CD4-positive, CD25-positive, alpha-beta regulatory T cell (primary cell): ENCODE measurements at regions not wholly inside any gene's neighbourhood (a gene's known extent, or its start where the extent isn't known, plus 50 kb on each side); places are given as distances from the start of the nearest gene placed in this dataset.

Experiments
- ATAC-seq, 2 donors: fragments of 150-1000 bp; cut with Tn5 transposase; one replicate each; pipeline ENCODE4 v1.10.0; 2021; ENCODE audit warnings: low read depth in 2 of 2, moderate number of reproducible peaks in 2 of 2, moderate library complexity in 1 of 2
- DNase-seq, 3 donors: peaks; one replicate each; pipeline versions ENCODE4 v3.0.0 to v3.0.0-alpha.2; 2012 to 2022; ENCODE audit warnings: mixed read lengths in 1 of 3
- H3K27ac ChIP-seq: one replicate; pipeline ENCODE4 v1.7.0; 2013; ENCODE audit warnings: mild to moderate bottlenecking, low read length; ENCODE audit not compliant: insufficient read depth, poor library complexity, severe bottlenecking
- H3K27me3 ChIP-seq: one replicate; pipeline ENCODE4 v1.7.0; 2013; ENCODE audit warnings: low read length; ENCODE audit not compliant: control insufficient read depth, insufficient read depth
- H3K36me3 ChIP-seq: one replicate; pipeline ENCODE4 v1.7.0; 2013; ENCODE audit warnings: mild to moderate bottlenecking, low read length, moderate library complexity; ENCODE audit not compliant: control insufficient read depth, insufficient read depth
- H3K4me1 ChIP-seq: 2 replicates; pipeline ENCODE4 v1.7.0; 2013; ENCODE audit warnings: mild to moderate bottlenecking, low read length; ENCODE audit not compliant: insufficient read depth, control insufficient read depth, poor library complexity, severe bottlenecking
- H3K4me3 ChIP-seq: one replicate; pipeline ENCODE4 v1.7.0; 2013; ENCODE audit warnings: low read depth, mild to moderate bottlenecking, low read length, moderate library complexity
- H3K9me3 ChIP-seq, 2 experiments: 1 replicate in 1 of 2; 2 replicates in 1 of 2; pipeline ENCODE4 v1.7.0; 2013; ENCODE audit warnings: low read length in 2 of 2, mild to moderate bottlenecking in 1 of 2, moderate library complexity in 1 of 2; ENCODE audit not compliant: control insufficient read depth in 2 of 2
- H3K27ac Mint-ChIP-seq, 3 donors: one replicate each; pipeline ENCODE4 v1.8.0; 2020 to 2022; ENCODE audit warnings: mild to moderate bottlenecking in 3 of 3, mixed read lengths in 3 of 3, moderate library complexity in 2 of 3
- H3K27me3 Mint-ChIP-seq: one replicate; pipeline ENCODE4 v1.8.0; 2022; ENCODE audit warnings: mild to moderate bottlenecking, mixed read lengths
- H3K36me3 Mint-ChIP-seq: one replicate; pipeline ENCODE4 v1.8.0; 2020; ENCODE audit warnings: mixed read lengths
- H3K4me1 Mint-ChIP-seq, 4 donors: one replicate each; pipeline ENCODE4 v1.8.0; 2020 to 2022; ENCODE audit warnings: mixed read lengths in 4 of 4, mild to moderate bottlenecking in 1 of 4
- H3K4me3 Mint-ChIP-seq, 4 donors: one replicate each; pipeline ENCODE4 v1.8.0; 2020 to 2022; ENCODE audit warnings: mild to moderate bottlenecking in 4 of 4, mixed read lengths in 4 of 4, moderate library complexity in 3 of 4
- H3K9me3 Mint-ChIP-seq, 7 donors: one replicate each; pipeline ENCODE4 v1.8.0; 2020 to 2022; ENCODE audit warnings: mixed read lengths in 7 of 7, mild to moderate bottlenecking in 3 of 7, moderate library complexity in 2 of 7

- DNase-seq = no peak
- H3K9me3 Mint-ChIP-seq = peaks cover 0 to 12% (median 5%) of the 10 kb centered on the region in 7 donors
- no peaks in the 10 kb centered on the region for H3K27me3 Mint-ChIP-seq
- H3K4me1 ChIP-seq = no peaks in the 10 kb centered on the region
- no peaks in the 10 kb centered on the region for H3K27me3 ChIP-seq
- ATAC-seq = no peak
- H3K27ac ChIP-seq = no peak overlapping the region
- no peaks in the 10 kb centered on the region for H3K4me1 Mint-ChIP-seq
- H3K9me3 ChIP-seq = peaks cover 0 to 5% of the 10 kb centered on the region in 2 experiments
- no peak overlapping the region for H3K4me3 Mint-ChIP-seq
- no peak overlapping the region for H3K4me3 ChIP-seq
- H3K36me3 ChIP-seq = no peaks in the 10 kb centered on the region
- no peaks in the 10 kb centered on the region for H3K36me3 Mint-ChIP-seq
- H3K27ac Mint-ChIP-seq = no peak overlapping the region
Observed at GRCh38 chr1:191831572-191831971, 326.7 kb upstream of the RGS18 start.

DNA sequence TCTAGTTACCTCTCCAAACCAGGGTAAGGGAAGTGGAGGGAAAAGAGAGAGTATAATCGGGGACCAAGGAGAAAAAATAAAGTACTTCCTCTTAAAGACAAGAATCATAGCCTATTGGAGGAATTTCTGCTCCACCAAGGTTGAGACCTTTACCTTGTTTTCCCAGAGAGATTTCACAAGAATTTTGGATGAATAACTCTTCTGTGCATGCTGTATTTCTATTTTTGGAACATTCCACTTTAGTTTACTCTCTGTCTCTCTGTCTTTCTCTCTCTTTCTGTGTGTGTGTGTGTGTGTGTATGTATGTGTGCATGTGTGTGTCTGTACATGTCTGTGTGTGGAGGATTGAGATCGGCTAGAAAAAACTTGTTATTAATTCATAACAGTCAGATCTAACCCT lies 318.4 kb upstream of the RGS18 start:
- no peaks in the 10 kb centered on the region for H3K27me3 Mint-ChIP-seq
- no peak overlapping the region for H3K4me3 ChIP-seq
- peaks cover 2 to 17% (median 3%) of the 10 kb centered on the region in 7 donors for H3K9me3 Mint-ChIP-seq
- H3K4me1 Mint-ChIP-seq = no peaks in the 10 kb centered on the region
- no peak for DNase-seq
- H3K9me3 ChIP-seq = no peaks in the 10 kb centered on the region
- H3K27me3 ChIP-seq = no peaks in the 10 kb centered on the region
- no peak overlapping the region for H3K27ac Mint-ChIP-seq
- no peaks in the 10 kb centered on the region for H3K36me3 ChIP-seq
- no peak overlapping the region for H3K4me3 Mint-ChIP-seq
- ATAC-seq = no peak
- no peak overlapping the region for H3K27ac ChIP-seq
- no peaks in the 10 kb centered on the region for H3K4me1 ChIP-seq
- H3K36me3 Mint-ChIP-seq = no peaks in the 10 kb centered on the region

- Histone ChIP-seq H3K36me3 (no peaks in the 10 kb centered on the region), H3K27ac (no peak overlapping the region), H3K9me3 (no peaks in the 10 kb centered on the region), H3K4me3 (no peak overlapping the region), H3K4me1 (no peaks in the 10 kb centered on the region), H3K27me3 (no peaks in the 10 kb centered on the region)
- H3K4me1 Mint-ChIP-seq = no peaks in the 10 kb centered on the region
- no peak for DNase-seq
- H3K4me3 Mint-ChIP-seq = no peak overlapping the region
- H3K27ac Mint-ChIP-seq = no peak overlapping the region
- no peak for ATAC-seq
- H3K36me3 Mint-ChIP-seq = no peaks in the 10 kb centered on the region
- no peaks in the 10 kb centered on the region for H3K27me3 Mint-ChIP-seq
- peaks cover 0 to 5% (median 1%) of the 10 kb centered on the region in 7 donors for H3K9me3 Mint-ChIP-seq
Observed at GRCh38 chr1:191851799-191852595, 306.3 kb upstream of the RGS18 start.

DNA sequence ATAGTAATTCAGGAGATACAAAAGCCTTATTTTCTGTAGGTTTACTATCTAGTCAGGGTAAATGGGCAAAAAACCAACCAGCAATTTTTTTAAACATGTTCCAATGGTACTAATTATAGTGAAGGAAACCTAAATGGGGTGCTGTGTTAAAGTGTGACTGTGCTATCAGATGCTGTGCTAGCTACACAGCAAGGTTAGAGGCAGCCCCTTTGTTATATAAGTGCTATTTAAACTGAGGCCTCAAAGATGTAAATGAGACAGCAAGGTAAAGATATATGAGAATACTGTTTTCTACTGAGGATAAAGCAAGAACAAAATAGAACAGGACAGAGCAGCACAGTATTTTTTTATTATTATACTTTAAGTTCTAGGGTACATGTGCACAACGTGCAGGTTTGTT lies 305.4 kb upstream of the RGS18 start:
- no peak for DNase-seq
- Mint-ChIP-seq H3K9me3 (peaks cover 0 to 4% (median 1%) of the 10 kb centered on the region in 7 donors), H3K27ac (no peak overlapping the region), H3K36me3 (no peaks in the 10 kb centered on the region), H3K27me3 (no peaks in the 10 kb centered on the region), H3K4me3 (no peak overlapping the region), H3K4me1 (no peaks in the 10 kb centered on the region)
- Histone ChIP-seq H3K9me3 (no peaks in the 10 kb centered on the region), H3K4me3 (no peak overlapping the region), H3K27me3 (no peaks in the 10 kb centered on the region), H3K4me1 (no peaks in the 10 kb centered on the region), H3K27ac (no peak overlapping the region), H3K36me3 (no peaks in the 10 kb centered on the region)
- no peak for ATAC-seq

DNA sequence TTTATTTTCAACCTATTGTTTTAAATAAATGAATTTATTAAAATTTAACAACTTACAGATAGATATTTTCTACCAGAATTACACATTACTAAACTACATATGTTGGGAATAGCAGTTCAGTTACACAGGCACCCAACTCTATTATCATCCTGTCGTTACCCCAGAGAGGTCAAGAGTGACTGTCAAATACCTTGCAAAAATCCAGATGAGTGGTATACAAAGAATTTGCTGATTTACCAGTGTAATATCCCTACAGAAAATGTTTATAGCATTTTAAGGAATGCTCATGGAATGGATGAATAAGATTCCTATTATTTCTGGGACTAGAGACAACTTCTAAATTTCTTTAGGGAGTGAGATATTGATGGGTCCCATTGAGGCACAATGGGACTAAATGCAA lies 300.7 kb upstream of the RGS18 start:
- Mint-ChIP-seq H3K27me3 (no peaks in the 10 kb centered on the region), H3K36me3 (no peaks in the 10 kb centered on the region), H3K4me1 (no peaks in the 10 kb centered on the region), H3K9me3 (peaks cover 0 to 11% (median 5%) of the 10 kb centered on the region in 7 donors), H3K27ac (no peak overlapping the region), H3K4me3 (no peak overlapping the region)
- Histone ChIP-seq H3K9me3 (no peaks in the 10 kb centered on the region), H3K27ac (no peak overlapping the region), H3K27me3 (no peaks in the 10 kb centered on the region), H3K4me3 (no peak overlapping the region), H3K4me1 (no peaks in the 10 kb centered on the region), H3K36me3 (no peaks in the 10 kb centered on the region)
- no peak for ATAC-seq
- no peak for DNase-seq

DNA sequence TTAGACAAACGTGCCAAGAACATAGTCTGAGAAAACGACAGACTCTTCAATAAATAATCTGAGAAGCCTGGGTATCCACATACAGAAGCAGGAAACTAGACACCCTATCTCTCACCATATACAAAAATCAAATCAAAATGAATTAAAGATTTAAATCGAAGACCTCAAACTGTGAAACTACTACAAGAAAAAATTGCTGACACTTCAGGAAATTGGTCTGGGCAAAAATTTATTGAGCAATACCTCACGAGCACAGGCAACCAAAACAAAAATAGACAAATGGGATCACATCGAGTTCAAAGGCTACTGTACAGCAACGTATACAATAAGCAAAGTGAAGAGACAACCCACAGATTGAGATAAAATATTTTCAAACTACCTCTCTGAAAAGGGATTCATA lies 292.8 kb upstream of the RGS18 start:
- Histone ChIP-seq H3K4me3 (no peak overlapping the region), H3K9me3 (no peaks in the 10 kb centered on the region), H3K27me3 (no peaks in the 10 kb centered on the region), H3K27ac (no peak overlapping the region), H3K36me3 (no peaks in the 10 kb centered on the region), H3K4me1 (no peaks in the 10 kb centered on the region)
- ATAC-seq = no peak
- no peaks in the 10 kb centered on the region for H3K4me1 Mint-ChIP-seq
- no peaks in the 10 kb centered on the region for H3K27me3 Mint-ChIP-seq
- no peak overlapping the region for H3K27ac Mint-ChIP-seq
- H3K4me3 Mint-ChIP-seq = no peak overlapping the region
- no peak for DNase-seq
- no peaks in the 10 kb centered on the region for H3K36me3 Mint-ChIP-seq
- peaks cover 0 to 30% (median 5%) of the 10 kb centered on the region in 7 donors for H3K9me3 Mint-ChIP-seq

GRCh38 chr1:191866155-191866554 lies 292.1 kb upstream of the RGS18 start:
- H3K27me3 Mint-ChIP-seq = no peaks in the 10 kb centered on the region
- DNase-seq (no peak), ATAC-seq (no peak)
- no peaks in the 10 kb centered on the region for H3K4me1 Mint-ChIP-seq
- Histone ChIP-seq H3K36me3 (no peaks in the 10 kb centered on the region), H3K4me1 (no peaks in the 10 kb centered on the region), H3K4me3 (no peak overlapping the region), H3K27me3 (no peaks in the 10 kb centered on the region), H3K27ac (no peak overlapping the region), H3K9me3 (no peaks in the 10 kb centered on the region)
- no peaks in the 10 kb centered on the region for H3K36me3 Mint-ChIP-seq
- peak overlapping the region in 1 of 3 donors; percentile 4 for H3K27ac Mint-ChIP-seq
- H3K4me3 Mint-ChIP-seq = no peak overlapping the region
- H3K9me3 Mint-ChIP-seq = peaks cover 0 to 30% (median 5%) of the 10 kb centered on the region in 7 donors

DNA sequence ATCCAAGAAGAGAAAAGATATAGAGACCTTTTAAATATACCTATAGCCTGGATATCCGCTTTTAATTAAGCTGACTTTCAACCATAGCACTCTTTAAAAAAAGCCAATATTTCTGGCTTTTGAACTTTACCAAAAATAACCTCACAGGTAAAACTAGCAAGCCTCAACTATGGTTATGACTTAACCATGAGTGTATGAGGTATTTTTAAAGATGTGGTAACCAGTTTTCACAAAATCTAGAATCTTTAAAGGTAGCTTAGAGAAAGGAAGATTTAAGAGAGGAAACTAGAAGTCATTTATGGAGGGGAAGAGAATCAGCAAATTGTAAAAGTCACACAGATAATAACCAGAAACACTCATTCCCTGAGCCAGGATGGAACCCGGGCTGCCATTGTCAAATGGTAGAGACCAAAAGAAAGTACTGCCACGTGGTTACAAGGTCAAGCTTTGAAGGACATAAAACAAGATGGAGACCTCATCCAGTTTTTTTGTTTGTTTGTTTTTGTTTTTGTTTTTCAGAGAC lies 288.4 kb upstream of the RGS18 start:
- Histone ChIP-seq H3K36me3 (no peaks in the 10 kb centered on the region), H3K4me3 (no peak overlapping the region), H3K4me1 (no peaks in the 10 kb centered on the region), H3K9me3 (no peaks in the 10 kb centered on the region), H3K27ac (no peak overlapping the region), H3K27me3 (no peaks in the 10 kb centered on the region)
- H3K9me3 Mint-ChIP-seq = peaks cover 0 to 11% (median 2%) of the 10 kb centered on the region in 7 donors
- H3K36me3 Mint-ChIP-seq = no peaks in the 10 kb centered on the region
- no peaks in the 10 kb centered on the region for H3K27me3 Mint-ChIP-seq
- no peaks in the 10 kb centered on the region for H3K4me1 Mint-ChIP-seq
- H3K27ac Mint-ChIP-seq = no peak overlapping the region
- DNase-seq = no peak
- H3K4me3 Mint-ChIP-seq = no peak overlapping the region
- no peak for ATAC-seq
